ENCODE measurements at regions not wholly inside any gene's neighbourhood (a gene's known extent, or its start where the extent isn't known, plus 50 kb on each side); places are given as distances from the start of the nearest gene placed in this dataset.

GRCh38 chr11:104260456-104260855, 96.5 kb upstream of the PDGFD start:
- Histone ChIP-seq H3K9ac (ENCODE audit: low read depth in 1 of 2, low read length in 2 of 2) (no peak overlapping the region), H3K9me3 (ENCODE audit: control insufficient read depth in 2 of 2, low read length in 2 of 2) (no peaks in the 10 kb centered on the region), H3K27me3 (ENCODE audit: control insufficient read depth in 2 of 2, insufficient read depth in 2 of 2, low read length in 2 of 2) (no peaks in the 10 kb centered on the region), H3K4me3 (ENCODE audit: low read length in 2 of 2) (no peak overlapping the region), H3K4me1 (ENCODE audit: control insufficient read depth in 2 of 2, insufficient read depth in 2 of 2, low read length in 2 of 2) (no peaks in the 10 kb centered on the region), H3K36me3 (ENCODE audit: control insufficient read depth in 2 of 2, insufficient read depth in 2 of 2, low read length in 2 of 2) (no peaks in the 10 kb centered on the region), H3K27ac (ENCODE audit: low read depth in 2 of 2, low read length in 2 of 2) (no peak overlapping the region)

GRCh38 chr11:104259121-104259610, 95.2 kb upstream of the PDGFD start:
- Histone ChIP-seq H3K4me3 (ENCODE audit: low read length in 2 of 2) (no peak overlapping the region), H3K36me3 (ENCODE audit: control insufficient read depth in 2 of 2, insufficient read depth in 2 of 2, low read length in 2 of 2) (no peaks in the 10 kb centered on the region), H3K27me3 (ENCODE audit: control insufficient read depth in 2 of 2, insufficient read depth in 2 of 2, low read length in 2 of 2) (no peaks in the 10 kb centered on the region), H3K9me3 (ENCODE audit: control insufficient read depth in 2 of 2, low read length in 2 of 2) (no peaks in the 10 kb centered on the region), H3K27ac (ENCODE audit: low read depth in 2 of 2, low read length in 2 of 2) (no peak overlapping the region), H3K9ac (ENCODE audit: low read depth in 1 of 2, low read length in 2 of 2) (no peak overlapping the region), H3K4me1 (ENCODE audit: control insufficient read depth in 2 of 2, insufficient read depth in 2 of 2, low read length in 2 of 2) (no peaks in the 10 kb centered on the region)

- H3K4me1 ChIP-seq (ENCODE audit: control insufficient read depth in 2 of 2, insufficient read depth in 2 of 2, low read length in 2 of 2): no peaks in the 10 kb centered on the region
- H3K4me3 ChIP-seq (ENCODE audit: low read length in 2 of 2): no peak overlapping the region
- no peaks in the 10 kb centered on the region for H3K9me3 ChIP-seq (ENCODE audit: control insufficient read depth in 2 of 2, low read length in 2 of 2)
- no peak overlapping the region for H3K27ac ChIP-seq (ENCODE audit: low read depth in 2 of 2, low read length in 2 of 2)
- no peaks in the 10 kb centered on the region for H3K36me3 ChIP-seq (ENCODE audit: control insufficient read depth in 2 of 2, insufficient read depth in 2 of 2, low read length in 2 of 2)
- H3K27me3 ChIP-seq (ENCODE audit: control insufficient read depth in 2 of 2, insufficient read depth in 2 of 2, low read length in 2 of 2): no peaks in the 10 kb centered on the region
- H3K9ac ChIP-seq (ENCODE audit: low read depth in 1 of 2, low read length in 2 of 2): no peak overlapping the region
Observed at GRCh38 chr11:104256525-104256924, 92.6 kb upstream of the PDGFD start.

GRCh38 chr11:104254347-104254746, 90.4 kb upstream of the PDGFD start:
- no peak overlapping the region for H3K27ac ChIP-seq (ENCODE audit: low read depth in 2 of 2, low read length in 2 of 2)

GRCh38 chr11:104246590-104246989, 82.6 kb upstream of the PDGFD start:
- Histone ChIP-seq H3K27ac (ENCODE audit: low read depth in 2 of 2, low read length in 2 of 2) (no peak overlapping the region), H3K27me3 (ENCODE audit: control insufficient read depth in 2 of 2, insufficient read depth in 2 of 2, low read length in 2 of 2) (no peaks in the 10 kb centered on the region), H3K4me3 (ENCODE audit: low read length in 2 of 2) (no peak overlapping the region), H3K9ac (ENCODE audit: low read depth in 1 of 2, low read length in 2 of 2) (no peak overlapping the region), H3K36me3 (ENCODE audit: control insufficient read depth in 2 of 2, insufficient read depth in 2 of 2, low read length in 2 of 2) (no peaks in the 10 kb centered on the region), H3K4me1 (ENCODE audit: control insufficient read depth in 2 of 2, insufficient read depth in 2 of 2, low read length in 2 of 2) (no peaks in the 10 kb centered on the region), H3K9me3 (ENCODE audit: control insufficient read depth in 2 of 2, low read length in 2 of 2) (no peaks in the 10 kb centered on the region)

More at GRCh38 chr11:104254347-104254746, 90.4 kb upstream of the PDGFD start:
- Histone ChIP-seq H3K4me3 (ENCODE audit: low read length in 2 of 2) (no peak overlapping the region), H3K4me1 (ENCODE audit: control insufficient read depth in 2 of 2, insufficient read depth in 2 of 2, low read length in 2 of 2) (no peaks in the 10 kb centered on the region), H3K27me3 (ENCODE audit: control insufficient read depth in 2 of 2, insufficient read depth in 2 of 2, low read length in 2 of 2) (no peaks in the 10 kb centered on the region), H3K9me3 (ENCODE audit: control insufficient read depth in 2 of 2, low read length in 2 of 2) (no peaks in the 10 kb centered on the region), H3K36me3 (ENCODE audit: control insufficient read depth in 2 of 2, insufficient read depth in 2 of 2, low read length in 2 of 2) (no peaks in the 10 kb centered on the region), H3K9ac (ENCODE audit: low read depth in 1 of 2, low read length in 2 of 2) (no peak overlapping the region)

- H3K36me3 ChIP-seq (ENCODE audit: control insufficient read depth in 2 of 2, insufficient read depth in 2 of 2, low read length in 2 of 2): no peaks in the 10 kb centered on the region
- no peak overlapping the region for H3K27ac ChIP-seq (ENCODE audit: low read depth in 2 of 2, low read length in 2 of 2)
- no peak overlapping the region for H3K9ac ChIP-seq (ENCODE audit: low read depth in 1 of 2, low read length in 2 of 2)
Observed at GRCh38 chr11:104238916-104239315, 75.0 kb upstream of the PDGFD start.

GRCh38 chr11:104225047-104225446, 61.1 kb upstream of the PDGFD start:
- Histone ChIP-seq H3K27ac (ENCODE audit: low read depth in 2 of 2, low read length in 2 of 2) (no peak overlapping the region), H3K27me3 (ENCODE audit: control insufficient read depth in 2 of 2, insufficient read depth in 2 of 2, low read length in 2 of 2) (no peaks in the 10 kb centered on the region), H3K4me3 (ENCODE audit: low read length in 2 of 2) (no peak overlapping the region), H3K36me3 (ENCODE audit: control insufficient read depth in 2 of 2, insufficient read depth in 2 of 2, low read length in 2 of 2) (no peaks in the 10 kb centered on the region), H3K9me3 (ENCODE audit: control insufficient read depth in 2 of 2, low read length in 2 of 2) (no peaks in the 10 kb centered on the region), H3K4me1 (ENCODE audit: control insufficient read depth in 2 of 2, insufficient read depth in 2 of 2, low read length in 2 of 2) (no peaks in the 10 kb centered on the region), H3K9ac (ENCODE audit: low read depth in 1 of 2, low read length in 2 of 2) (no peak overlapping the region)

More at GRCh38 chr11:104238916-104239315, 75.0 kb upstream of the PDGFD start:
- no peak overlapping the region for H3K4me3 ChIP-seq (ENCODE audit: low read length in 2 of 2)
- no peaks in the 10 kb centered on the region for H3K27me3 ChIP-seq (ENCODE audit: control insufficient read depth in 2 of 2, insufficient read depth in 2 of 2, low read length in 2 of 2)
- H3K4me1 ChIP-seq (ENCODE audit: control insufficient read depth in 2 of 2, insufficient read depth in 2 of 2, low read length in 2 of 2): no peaks in the 10 kb centered on the region
- H3K9me3 ChIP-seq (ENCODE audit: control insufficient read depth in 2 of 2, low read length in 2 of 2): no peaks in the 10 kb centered on the region

- Histone ChIP-seq H3K9ac (ENCODE audit: low read depth in 1 of 2, low read length in 2 of 2) (no peak overlapping the region), H3K36me3 (ENCODE audit: control insufficient read depth in 2 of 2, insufficient read depth in 2 of 2, low read length in 2 of 2) (no peaks in the 10 kb centered on the region), H3K27me3 (ENCODE audit: control insufficient read depth in 2 of 2, insufficient read depth in 2 of 2, low read length in 2 of 2) (no peaks in the 10 kb centered on the region), H3K4me1 (ENCODE audit: control insufficient read depth in 2 of 2, insufficient read depth in 2 of 2, low read length in 2 of 2) (no peaks in the 10 kb centered on the region), H3K9me3 (ENCODE audit: control insufficient read depth in 2 of 2, low read length in 2 of 2) (no peaks in the 10 kb centered on the region), H3K27ac (ENCODE audit: low read depth in 2 of 2, low read length in 2 of 2) (no peak overlapping the region), H3K4me3 (ENCODE audit: low read length in 2 of 2) (no peak overlapping the region)
Observed at GRCh38 chr11:104222464-104222863, 58.5 kb upstream of the PDGFD start.

- no peak overlapping the region for H3K4me3 ChIP-seq (ENCODE audit: low read length in 2 of 2)
- H3K4me1 ChIP-seq (ENCODE audit: control insufficient read depth in 2 of 2, insufficient read depth in 2 of 2, low read length in 2 of 2): no peaks in the 10 kb centered on the region
- no peaks in the 10 kb centered on the region for H3K9me3 ChIP-seq (ENCODE audit: control insufficient read depth in 2 of 2, low read length in 2 of 2)
Observed at GRCh38 chr11:104221455-104221854, 57.5 kb upstream of the PDGFD start.

GRCh38 chr11:104219096-104219495, 55.1 kb upstream of the PDGFD start:
- no peak overlapping the region for H3K4me3 ChIP-seq (ENCODE audit: low read length in 2 of 2)
- no peaks in the 10 kb centered on the region for H3K9me3 ChIP-seq (ENCODE audit: control insufficient read depth in 2 of 2, low read length in 2 of 2)
- no peak overlapping the region for H3K27ac ChIP-seq (ENCODE audit: low read depth in 2 of 2, low read length in 2 of 2)
- no peak overlapping the region for H3K9ac ChIP-seq (ENCODE audit: low read depth in 1 of 2, low read length in 2 of 2)
- no peaks in the 10 kb centered on the region for H3K36me3 ChIP-seq (ENCODE audit: control insufficient read depth in 2 of 2, insufficient read depth in 2 of 2, low read length in 2 of 2)
- H3K27me3 ChIP-seq (ENCODE audit: control insufficient read depth in 2 of 2, insufficient read depth in 2 of 2, low read length in 2 of 2): no peaks in the 10 kb centered on the region
- no peaks in the 10 kb centered on the region for H3K4me1 ChIP-seq (ENCODE audit: control insufficient read depth in 2 of 2, insufficient read depth in 2 of 2, low read length in 2 of 2)

More at GRCh38 chr11:104221455-104221854, 57.5 kb upstream of the PDGFD start:
- Histone ChIP-seq H3K9ac (ENCODE audit: low read depth in 1 of 2, low read length in 2 of 2) (no peak overlapping the region), H3K27ac (ENCODE audit: low read depth in 2 of 2, low read length in 2 of 2) (no peak overlapping the region), H3K36me3 (ENCODE audit: control insufficient read depth in 2 of 2, insufficient read depth in 2 of 2, low read length in 2 of 2) (no peaks in the 10 kb centered on the region), H3K27me3 (ENCODE audit: control insufficient read depth in 2 of 2, insufficient read depth in 2 of 2, low read length in 2 of 2) (no peaks in the 10 kb centered on the region)

GRCh38 chr11:104214517-104214916, 50.6 kb upstream of the PDGFD start:
- no peaks in the 10 kb centered on the region for H3K4me1 ChIP-seq (ENCODE audit: control insufficient read depth in 2 of 2, insufficient read depth in 2 of 2, low read length in 2 of 2)
- no peak overlapping the region for H3K9ac ChIP-seq (ENCODE audit: low read depth in 1 of 2, low read length in 2 of 2)
- H3K36me3 ChIP-seq (ENCODE audit: control insufficient read depth in 2 of 2, insufficient read depth in 2 of 2, low read length in 2 of 2): no peaks in the 10 kb centered on the region
- no peaks in the 10 kb centered on the region for H3K27me3 ChIP-seq (ENCODE audit: control insufficient read depth in 2 of 2, insufficient read depth in 2 of 2, low read length in 2 of 2)
- H3K4me3 ChIP-seq (ENCODE audit: low read length in 2 of 2): no peak overlapping the region
- H3K27ac ChIP-seq (ENCODE audit: low read depth in 2 of 2, low read length in 2 of 2): no peak overlapping the region
- no peaks in the 10 kb centered on the region for H3K9me3 ChIP-seq (ENCODE audit: control insufficient read depth in 2 of 2, low read length in 2 of 2)

All from mucosa of rectum (tissue), 2 donors.